ENCODE measurements at regions not wholly inside any gene's neighbourhood (a gene's known extent, or its start where the extent isn't known, plus 50 kb on each side); places are given as distances from the start of the nearest gene placed in this dataset.
A peak's percentile ranks its signal among the peaks of the same experiment; 100 is the strongest.

- ATAC-seq (replicated peaks) (peak; percentile 60 to 69), DNase-seq (no peak)
- Mint-ChIP-seq H3K4me3 (no peak overlapping the region), H3K27me3 (peaks cover 4 to 23% of the 10 kb centered on the region in 2 donors), H3K4me1 (peaks cover 5 to 6% of the 10 kb centered on the region in 2 donors), H3K9me3 (no peaks in the 10 kb centered on the region), H3K36me3 (no peaks in the 10 kb centered on the region), H3K27ac (no peak overlapping the region)
Observed at GRCh38 chr5:66351813-66352212, 207.7 kb downstream of the SREK1 start.

GRCh38 chr5:66353186-66353585 is 209.1 kb downstream of the SREK1 start:
- Mint-ChIP-seq H3K9me3 (no peaks in the 10 kb centered on the region), H3K4me1 (peaks cover 5 to 6% of the 10 kb centered on the region in 2 donors), H3K36me3 (no peaks in the 10 kb centered on the region), H3K27ac (no peak overlapping the region), H3K4me3 (no peak overlapping the region), H3K27me3 (peaks cover 4 to 15% of the 10 kb centered on the region in 2 donors)
- DNase-seq (no peak), ATAC-seq (replicated peaks) (no peak)

- DNase-seq (no peak), ATAC-seq (replicated peaks) (no peak)
- peaks cover 5 to 6% of the 10 kb centered on the region in 2 donors for H3K4me1 Mint-ChIP-seq
- H3K9me3 Mint-ChIP-seq = no peaks in the 10 kb centered on the region
- H3K27ac Mint-ChIP-seq = no peak overlapping the region
- peaks cover 4 to 11% of the 10 kb centered on the region in 2 donors for H3K27me3 Mint-ChIP-seq
- H3K36me3 Mint-ChIP-seq = no peaks in the 10 kb centered on the region
- no peak overlapping the region for H3K4me3 Mint-ChIP-seq
Observed at GRCh38 chr5:66354422-66354821, 210.3 kb downstream of the SREK1 start.

- ATAC-seq (replicated peaks) = no peak
- H3K27ac Mint-ChIP-seq = no peak overlapping the region
- peaks cover 5 to 6% of the 10 kb centered on the region in 2 donors for H3K4me1 Mint-ChIP-seq
- H3K36me3 Mint-ChIP-seq = no peaks in the 10 kb centered on the region
- no peaks in the 10 kb centered on the region for H3K9me3 Mint-ChIP-seq
- DNase-seq = no peak
- H3K4me3 Mint-ChIP-seq = no peak overlapping the region
- H3K27me3 Mint-ChIP-seq = peaks cover 4 to 11% of the 10 kb centered on the region in 2 donors
Observed at GRCh38 chr5:66356011-66356565, 212.0 kb downstream of the SREK1 start.

- H3K4me1 Mint-ChIP-seq = no peaks in the 10 kb centered on the region
Observed at GRCh38 chr5:66358741-66359140, 214.6 kb downstream of the SREK1 start.

GRCh38 chr5:66361070-66361469 is 217.0 kb downstream of the SREK1 start:
- Mint-ChIP-seq H3K9me3 (no peaks in the 10 kb centered on the region), H3K4me1 (no peaks in the 10 kb centered on the region), H3K36me3 (no peaks in the 10 kb centered on the region), H3K4me3 (no peak overlapping the region), H3K27me3 (peaks cover 5 to 9% of the 10 kb centered on the region in 2 donors), H3K27ac (no peak overlapping the region)
- DNase-seq = no peak
- no peak for ATAC-seq (replicated peaks)

More at GRCh38 chr5:66358741-66359140, 214.6 kb downstream of the SREK1 start:
- Mint-ChIP-seq H3K4me3 (no peak overlapping the region), H3K27ac (no peak overlapping the region), H3K27me3 (peaks cover 4 to 16% of the 10 kb centered on the region in 2 donors), H3K9me3 (no peaks in the 10 kb centered on the region), H3K36me3 (no peaks in the 10 kb centered on the region)
- DNase-seq (no peak), ATAC-seq (replicated peaks) (no peak)

GRCh38 chr5:66362046-66362445 is 217.9 kb downstream of the SREK1 start:
- DNase-seq = no peak
- Mint-ChIP-seq H3K27me3 (peaks cover 12 to 13% of the 10 kb centered on the region in 2 donors), H3K9me3 (no peaks in the 10 kb centered on the region), H3K4me1 (no peaks in the 10 kb centered on the region), H3K36me3 (no peaks in the 10 kb centered on the region), H3K4me3 (no peak overlapping the region), H3K27ac (no peak overlapping the region)
- ATAC-seq (replicated peaks) = no peak

- ATAC-seq (replicated peaks) (no peak), DNase-seq (no peak)
- H3K4me3 Mint-ChIP-seq = no peak overlapping the region
- no peaks in the 10 kb centered on the region for H3K36me3 Mint-ChIP-seq
- H3K27ac Mint-ChIP-seq = no peak overlapping the region
- H3K27me3 Mint-ChIP-seq = peaks cover 12 to 14% of the 10 kb centered on the region in 2 donors
- no peaks in the 10 kb centered on the region for H3K4me1 Mint-ChIP-seq
- no peaks in the 10 kb centered on the region for H3K9me3 Mint-ChIP-seq
Observed at GRCh38 chr5:66362687-66363086, 218.6 kb downstream of the SREK1 start.

- no peaks in the 10 kb centered on the region for H3K4me1 Mint-ChIP-seq
- no peaks in the 10 kb centered on the region for H3K9me3 Mint-ChIP-seq
- no peaks in the 10 kb centered on the region for H3K36me3 Mint-ChIP-seq
- DNase-seq (no peak), ATAC-seq (replicated peaks) (no peak)
- no peak overlapping the region for H3K4me3 Mint-ChIP-seq
- no peak overlapping the region for H3K27ac Mint-ChIP-seq
- H3K27me3 Mint-ChIP-seq = peaks cover 12 to 14% of the 10 kb centered on the region in 2 donors
Observed at GRCh38 chr5:66363097-66363496, 219.0 kb downstream of the SREK1 start.

GRCh38 chr5:66364186-66364585 is 220.1 kb downstream of the SREK1 start:
- Mint-ChIP-seq H3K36me3 (no peaks in the 10 kb centered on the region), H3K27ac (no peak overlapping the region), H3K4me3 (no peak overlapping the region), H3K9me3 (no peaks in the 10 kb centered on the region), H3K4me1 (no peaks in the 10 kb centered on the region), H3K27me3 (peaks cover 12 to 14% of the 10 kb centered on the region in 2 donors)
- no peak for DNase-seq
- no peak for ATAC-seq (replicated peaks)

- no peaks in the 10 kb centered on the region for H3K9me3 Mint-ChIP-seq
- H3K36me3 Mint-ChIP-seq = no peaks in the 10 kb centered on the region
- H3K4me3 Mint-ChIP-seq = no peak overlapping the region
- H3K4me1 Mint-ChIP-seq = no peaks in the 10 kb centered on the region
- ATAC-seq (replicated peaks) = no peak
- no peak overlapping the region for H3K27ac Mint-ChIP-seq
- no peak for DNase-seq
- peaks cover 12 to 14% of the 10 kb centered on the region in 2 donors for H3K27me3 Mint-ChIP-seq
Observed at GRCh38 chr5:66365981-66366380, 221.9 kb downstream of the SREK1 start.

GRCh38 chr5:66367814-66368541 is 223.9 kb downstream of the SREK1 start:
- ATAC-seq (replicated peaks) = no peak

GRCh38 chr5:66368811-66369210 is 224.7 kb downstream of the SREK1 start:
- ATAC-seq (replicated peaks) (no peak), DNase-seq (no peak)
- H3K27ac Mint-ChIP-seq = no peak overlapping the region
- no peaks in the 10 kb centered on the region for H3K9me3 Mint-ChIP-seq
- no peak overlapping the region for H3K4me3 Mint-ChIP-seq
- H3K4me1 Mint-ChIP-seq = no peaks in the 10 kb centered on the region
- H3K27me3 Mint-ChIP-seq = peaks cover 3 to 22% of the 10 kb centered on the region in 2 donors
- no peaks in the 10 kb centered on the region for H3K36me3 Mint-ChIP-seq

More at GRCh38 chr5:66367814-66368541, 223.9 kb downstream of the SREK1 start:
- Mint-ChIP-seq H3K4me3 (no peak overlapping the region), H3K4me1 (no peaks in the 10 kb centered on the region), H3K36me3 (no peaks in the 10 kb centered on the region), H3K27ac (no peak overlapping the region), H3K9me3 (no peaks in the 10 kb centered on the region), H3K27me3 (peaks cover 5 to 20% of the 10 kb centered on the region in 2 donors)
- no peak for DNase-seq

- no peak for DNase-seq
- peaks cover 10 to 13% of the 10 kb centered on the region in 2 donors for H3K9me3 Mint-ChIP-seq
Observed at GRCh38 chr5:66377747-66378146, 218.4 kb upstream of the MAST4 start.

GRCh38 chr5:66378407-66378806 is 217.8 kb upstream of the MAST4 start:
- Mint-ChIP-seq H3K4me1 (no peaks in the 10 kb centered on the region), H3K36me3 (no peaks in the 10 kb centered on the region), H3K4me3 (no peak overlapping the region), H3K9me3 (peaks cover 10 to 13% of the 10 kb centered on the region in 2 donors), H3K27me3 (no peaks in the 10 kb centered on the region), H3K27ac (no peak overlapping the region)
- ATAC-seq (replicated peaks) (no peak), DNase-seq (no peak)

More at GRCh38 chr5:66377747-66378146, 218.4 kb upstream of the MAST4 start:
- ATAC-seq (replicated peaks) = no peak
- no peaks in the 10 kb centered on the region for H3K4me1 Mint-ChIP-seq
- H3K36me3 Mint-ChIP-seq = no peaks in the 10 kb centered on the region
- no peak overlapping the region for H3K27ac Mint-ChIP-seq
- no peak overlapping the region for H3K4me3 Mint-ChIP-seq
- H3K27me3 Mint-ChIP-seq = peaks cover 0 to 4% of the 10 kb centered on the region in 2 donors
